Spleen (tissue), 7 donors: ENCODE measurements at regions not wholly inside any gene's neighbourhood (a gene's known extent, or its start where the extent isn't known, plus 50 kb on each side); places are given as distances from the start of the nearest gene placed in this dataset.

Source experiments
- POLR2A ChIP-seq, 3 donors: fragments of 450-650 bp; IDR thresholded peaks; one replicate each; pipeline ENCODE4 v1.5.1; 2017; ENCODE audit warnings: antibody characterized with exemption in 3 of 3, mild to moderate bottlenecking in 1 of 3
- POLR2AphosphoS5 ChIP-seq, 3 donors: sonication (generic); formaldehyde crosslinking; IDR thresholded peaks; one replicate each; pipeline ENCODE4 v1.5.1; 2017; ENCODE audit warnings: antibody characterized with exemption in 3 of 3
- TF ChIP-seq, protein P1 (sequence below), 11 experiments: fragments of 200-600 bp in 7 of 11; fragments of 450-650 bp in 4 of 11; sonication (generic) in 4 of 11; IDR thresholded peaks in 8 of 11; conservative IDR thresholded peaks in 3 of 11; 1 replicate in 7 of 11; 2 replicates in 4 of 11; pipeline versions ENCODE4 v1.4.0 to v1.8.0; 2016 to 2021; ENCODE audit warnings: antibody characterized with exemption in 11 of 11, inconsistent platforms in 4 of 11, mild to moderate bottlenecking in 1 of 11
- donor health status: DM: no; HTN: no; CAD: no; lungs with moderate emphysema.
- donor health status: DM: no; HTN: no; CAD: no.
- donor health status: DM: no; HTN: no; CAD: no.

DNA sequence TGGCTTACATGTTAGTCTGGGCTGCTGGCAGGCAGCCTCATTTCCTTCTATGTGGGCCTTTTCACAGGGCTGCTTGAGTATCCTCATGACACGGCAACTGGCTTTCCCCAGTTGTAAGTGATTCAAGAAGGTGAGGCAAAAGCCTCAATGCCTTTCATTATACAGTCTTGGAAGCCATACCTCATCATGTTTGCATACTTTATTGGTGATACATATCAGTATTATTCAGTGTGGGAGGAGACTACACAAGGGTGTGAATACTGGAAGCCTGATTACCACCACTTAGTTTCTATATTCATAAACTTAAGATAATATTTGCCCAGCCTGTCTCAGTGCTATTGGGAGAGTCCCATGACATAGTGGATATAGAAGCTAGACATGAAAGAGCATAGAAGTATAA, 346.8 kb downstream of the SOX2 start:
- TF ChIP-seq POLR2A (IDR thresholded peaks at IDR 0.05) (no peak), POLR2AphosphoS5 (IDR thresholded peaks at IDR 0.05) (no peak)
- TF ChIP-seq, protein P1, sequence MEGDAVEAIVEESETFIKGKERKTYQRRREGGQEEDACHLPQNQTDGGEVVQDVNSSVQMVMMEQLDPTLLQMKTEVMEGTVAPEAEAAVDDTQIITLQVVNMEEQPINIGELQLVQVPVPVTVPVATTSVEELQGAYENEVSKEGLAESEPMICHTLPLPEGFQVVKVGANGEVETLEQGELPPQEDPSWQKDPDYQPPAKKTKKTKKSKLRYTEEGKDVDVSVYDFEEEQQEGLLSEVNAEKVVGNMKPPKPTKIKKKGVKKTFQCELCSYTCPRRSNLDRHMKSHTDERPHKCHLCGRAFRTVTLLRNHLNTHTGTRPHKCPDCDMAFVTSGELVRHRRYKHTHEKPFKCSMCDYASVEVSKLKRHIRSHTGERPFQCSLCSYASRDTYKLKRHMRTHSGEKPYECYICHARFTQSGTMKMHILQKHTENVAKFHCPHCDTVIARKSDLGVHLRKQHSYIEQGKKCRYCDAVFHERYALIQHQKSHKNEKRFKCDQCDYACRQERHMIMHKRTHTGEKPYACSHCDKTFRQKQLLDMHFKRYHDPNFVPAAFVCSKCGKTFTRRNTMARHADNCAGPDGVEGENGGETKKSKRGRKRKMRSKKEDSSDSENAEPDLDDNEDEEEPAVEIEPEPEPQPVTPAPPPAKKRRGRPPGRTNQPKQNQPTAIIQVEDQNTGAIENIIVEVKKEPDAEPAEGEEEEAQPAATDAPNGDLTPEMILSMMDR (IDR thresholded peaks at IDR 0.05 in 8 of 11, conservative IDR thresholded peaks at IDR 0.05 in 3 of 11) = no peak
